Dendritic cell treated with granulocyte-macrophage colony-stimulating factor and Interleukin-4, amounts not matched to agents 40 ng/mL and 50 ng/mL, for 4 days (primary cell): ENCODE measurements at regions not wholly inside any gene's neighbourhood (a gene's known extent, or its start where the extent isn't known, plus 50 kb on each side); places are given as distances from the start of the nearest gene placed in this dataset.
"Not testable (repeated sequence)": the region's sequence is repeated elsewhere in the genome, so short reads cannot be mapped to it uniquely, and the experiment has no call there.

ENCODE experiments used
- H3K27ac Mint-ChIP-seq: one replicate; pipeline ENCODE4 v1.8.0; 2022; ENCODE audit warnings: mild to moderate bottlenecking, mixed read lengths
- H3K27me3 Mint-ChIP-seq: one replicate; pipeline ENCODE4 v1.8.0; 2022; ENCODE audit warnings: mild to moderate bottlenecking, mixed read lengths
- H3K36me3 Mint-ChIP-seq: one replicate; pipeline ENCODE4 v1.8.0; 2022; ENCODE audit warnings: low read depth, mixed read lengths
- H3K4me1 Mint-ChIP-seq: one replicate; pipeline ENCODE4 v1.8.0; 2022; ENCODE audit warnings: low read depth, mixed read lengths
- H3K4me3 Mint-ChIP-seq: one replicate; pipeline ENCODE4 v1.8.0; 2022; ENCODE audit warnings: mild to moderate bottlenecking, moderate library complexity, mixed read lengths
- H3K9me3 Mint-ChIP-seq: one replicate; pipeline ENCODE4 v1.8.0; 2022; ENCODE audit warnings: mixed read lengths
- intact Hi-C: fragments of 100-400 bp; cut with micrococcal nuclease; formaldehyde crosslinking; loops from one replicate; pipeline ENCODE4 v1.15.0; 2022

GRCh38 chr6:85771455-85771854, 128.8 kb upstream of the SYNCRIP start:
- Mint-ChIP-seq H3K4me3 (no peak overlapping the region), H3K4me1 (no peaks in the 10 kb centered on the region), H3K36me3 (no peaks in the 10 kb centered on the region), H3K27ac (no peak overlapping the region), H3K27me3 (no peaks in the 10 kb centered on the region), H3K9me3 (no peaks in the 10 kb centered on the region)
- intact Hi-C loops: no loop called here

GRCh38 chr6:85764844-85765243, 122.2 kb upstream of the SYNCRIP start:
- Mint-ChIP-seq H3K27me3 (no peaks in the 10 kb centered on the region), H3K4me1 (no peaks in the 10 kb centered on the region), H3K4me3 (no peak overlapping the region), H3K36me3 (no peaks in the 10 kb centered on the region), H3K9me3 (no peaks in the 10 kb centered on the region), H3K27ac (no peak overlapping the region)
- intact Hi-C loops: no loop called here

- Mint-ChIP-seq H3K4me1 (no peaks in the 10 kb centered on the region), H3K9me3 (no peaks in the 10 kb centered on the region), H3K4me3 (no peak overlapping the region), H3K27ac (no peak overlapping the region), H3K36me3 (no peaks in the 10 kb centered on the region), H3K27me3 (no peaks in the 10 kb centered on the region)
- intact Hi-C loops: no loop called here
Measured at GRCh38 chr6:85756982-85757381, 114.3 kb upstream of the SYNCRIP start.

GRCh38 chr6:85754894-85755293, 112.2 kb upstream of the SYNCRIP start:
- intact Hi-C loops: no loop called here
- Mint-ChIP-seq H3K9me3 (no peaks in the 10 kb centered on the region), H3K27me3 (no peaks in the 10 kb centered on the region), H3K27ac (no peak overlapping the region), H3K4me1 (no peaks in the 10 kb centered on the region), H3K36me3 (no peaks in the 10 kb centered on the region), H3K4me3 (no peak overlapping the region)

GRCh38 chr6:85752602-85753001, 109.9 kb upstream of the SYNCRIP start:
- Mint-ChIP-seq H3K36me3 (no peaks in the 10 kb centered on the region), H3K4me1 (no peaks in the 10 kb centered on the region), H3K9me3 (no peaks in the 10 kb centered on the region), H3K27ac (no peak overlapping the region), H3K4me3 (no peak overlapping the region), H3K27me3 (no peaks in the 10 kb centered on the region)
- intact Hi-C loops: no loop called here

- H3K36me3 Mint-ChIP-seq: no peaks in the 10 kb centered on the region
- no peaks in the 10 kb centered on the region for H3K9me3 Mint-ChIP-seq
- no peaks in the 10 kb centered on the region for H3K27me3 Mint-ChIP-seq
- intact Hi-C loops: no loop called here
- no peaks in the 10 kb centered on the region for H3K4me1 Mint-ChIP-seq
- no peak overlapping the region for H3K27ac Mint-ChIP-seq
- no peak overlapping the region for H3K4me3 Mint-ChIP-seq
Measured at GRCh38 chr6:85751374-85752055, 108.8 kb upstream of the SYNCRIP start.

- H3K36me3 Mint-ChIP-seq, H3K27ac Mint-ChIP-seq, H3K27me3 Mint-ChIP-seq, H3K9me3 Mint-ChIP-seq, H3K4me3 Mint-ChIP-seq, intact Hi-C loops, H3K4me1 Mint-ChIP-seq: not testable (repeated sequence)
Measured at GRCh38 chr6:85750146-85750545, 107.5 kb upstream of the SYNCRIP start.

GRCh38 chr6:85749236-85749635, 106.5 kb upstream of the SYNCRIP start:
- Mint-ChIP-seq H3K4me1 (no peaks in the 10 kb centered on the region), H3K9me3 (no peaks in the 10 kb centered on the region), H3K36me3 (no peaks in the 10 kb centered on the region), H3K27ac (no peak overlapping the region), H3K27me3 (no peaks in the 10 kb centered on the region), H3K4me3 (no peak overlapping the region)
- intact Hi-C loops: no loop called here

GRCh38 chr6:85747666-85748065, 105.0 kb upstream of the SYNCRIP start:
- no peaks in the 10 kb centered on the region for H3K36me3 Mint-ChIP-seq
- no peak overlapping the region for H3K27ac Mint-ChIP-seq
- no peaks in the 10 kb centered on the region for H3K4me1 Mint-ChIP-seq
- H3K4me3 Mint-ChIP-seq: no peak overlapping the region
- intact Hi-C loops: no loop called here
- H3K27me3 Mint-ChIP-seq: no peaks in the 10 kb centered on the region
- no peaks in the 10 kb centered on the region for H3K9me3 Mint-ChIP-seq

- H3K4me3 Mint-ChIP-seq: no peak overlapping the region
- intact Hi-C loops: no loop called here
Measured at GRCh38 chr6:85747093-85747492, 104.4 kb upstream of the SYNCRIP start.

GRCh38 chr6:85744433-85744970, 101.8 kb upstream of the SYNCRIP start:
- no peaks in the 10 kb centered on the region for H3K27me3 Mint-ChIP-seq
- no peak overlapping the region for H3K4me3 Mint-ChIP-seq
- intact Hi-C loops: no loop called here
- no peaks in the 10 kb centered on the region for H3K9me3 Mint-ChIP-seq
- H3K36me3 Mint-ChIP-seq: no peaks in the 10 kb centered on the region
- H3K27ac Mint-ChIP-seq: no peak overlapping the region
- no peaks in the 10 kb centered on the region for H3K4me1 Mint-ChIP-seq

More at GRCh38 chr6:85747093-85747492, 104.4 kb upstream of the SYNCRIP start:
- Mint-ChIP-seq H3K4me1 (no peaks in the 10 kb centered on the region), H3K36me3 (no peaks in the 10 kb centered on the region), H3K27ac (no peak overlapping the region), H3K27me3 (no peaks in the 10 kb centered on the region), H3K9me3 (no peaks in the 10 kb centered on the region)

- Mint-ChIP-seq H3K9me3 (no peaks in the 10 kb centered on the region), H3K36me3 (no peaks in the 10 kb centered on the region), H3K27me3 (no peaks in the 10 kb centered on the region), H3K4me3 (no peak overlapping the region), H3K27ac (no peak overlapping the region), H3K4me1 (no peaks in the 10 kb centered on the region)
- intact Hi-C loops: no loop called here
Measured at GRCh38 chr6:85726206-85726605, 83.5 kb upstream of the SYNCRIP start.

- no peaks in the 10 kb centered on the region for H3K27me3 Mint-ChIP-seq
- intact Hi-C loops: no loop called here
- peaks cover 3% of the 10 kb centered on the region for H3K4me1 Mint-ChIP-seq
- H3K36me3 Mint-ChIP-seq: no peaks in the 10 kb centered on the region
- peaks cover 9% of the 10 kb centered on the region for H3K9me3 Mint-ChIP-seq
- H3K4me3 Mint-ChIP-seq: no peak overlapping the region
- H3K27ac Mint-ChIP-seq: no peak overlapping the region
Measured at GRCh38 chr6:85715797-85716196, 73.1 kb upstream of the SYNCRIP start.

- no peaks in the 10 kb centered on the region for H3K36me3 Mint-ChIP-seq
- intact Hi-C loops: no loop called here
- no peaks in the 10 kb centered on the region for H3K27me3 Mint-ChIP-seq
- H3K9me3 Mint-ChIP-seq: peaks cover 9% of the 10 kb centered on the region
- no peaks in the 10 kb centered on the region for H3K4me1 Mint-ChIP-seq
- no peak overlapping the region for H3K27ac Mint-ChIP-seq
- H3K4me3 Mint-ChIP-seq: no peak overlapping the region
Measured at GRCh38 chr6:85714893-85715530, 72.3 kb upstream of the SYNCRIP start.

- Mint-ChIP-seq H3K27ac (no peak overlapping the region), H3K27me3 (no peaks in the 10 kb centered on the region), H3K4me1 (no peaks in the 10 kb centered on the region), H3K9me3 (peaks cover 13% of the 10 kb centered on the region), H3K36me3 (no peaks in the 10 kb centered on the region), H3K4me3 (no peak overlapping the region)
- intact Hi-C loops: no loop called here
Measured at GRCh38 chr6:85712346-85712745, 69.7 kb upstream of the SYNCRIP start.
